Bronchial epithelial cell (primary cell): ENCODE measurements at regions not wholly inside any gene's neighbourhood (a gene's known extent, or its start where the extent isn't known, plus 50 kb on each side); places are given as distances from the start of the nearest gene placed in this dataset.

Experiments used
- DNase-seq: peaks from one replicate; pipeline ENCODE4 v3.0.0-alpha.2; 2010; ENCODE audit warnings: low read depth
- FAIRE-seq: peaks from 2 replicates; lab custom pipeline; 2011; peaks lifted over from hg19 to GRCh38; lab: Jason Lieb, UNC
- H3K27me3 ChIP-seq: 2 replicates; pipeline ENCODE4 v1.5.1; 2011; ENCODE audit warnings: low read length; ENCODE audit not compliant: control insufficient read depth, insufficient read depth
- H3K36me3 ChIP-seq: 2 replicates; pipeline ENCODE4 v1.5.1; 2011; ENCODE audit warnings: low read length; ENCODE audit not compliant: control insufficient read depth, insufficient read depth
- H3K4me3 ChIP-seq: 2 replicates; pipeline ENCODE4 v1.5.1; 2011; ENCODE audit warnings: mild to moderate bottlenecking, low read depth, low read length, control low read depth
- TF ChIP-seq, protein P1 (sequence below): IDR thresholded peaks from 2 replicates; pipeline ENCODE4 v1.5.1; 2011; ENCODE audit warnings: mild to moderate bottlenecking, moderate library complexity, low read length, control low read depth, inconsistent platforms; ENCODE audit not compliant: insufficient read depth, severe bottlenecking

DNA sequence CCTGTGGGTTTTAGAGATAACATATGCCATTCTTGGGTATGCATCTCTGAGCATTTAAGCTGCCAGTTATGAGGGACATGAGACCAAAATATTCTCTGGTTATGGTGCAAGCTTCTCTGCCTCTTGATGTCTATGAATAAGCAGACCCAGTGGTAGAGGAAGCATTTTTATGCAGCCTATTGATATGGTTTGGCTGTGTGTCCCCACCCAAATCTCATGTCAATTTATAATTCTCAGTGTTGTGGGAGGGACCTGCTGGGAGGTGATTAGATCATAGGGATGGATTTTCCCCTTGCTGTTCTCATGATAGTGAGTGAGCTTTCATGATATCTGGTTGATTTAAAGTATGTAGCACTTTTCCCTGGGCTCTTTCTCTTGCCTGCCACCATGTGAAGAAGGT lies 187.2 kb downstream of the ARHGAP12 start:
- TF ChIP-seq, protein P1, sequence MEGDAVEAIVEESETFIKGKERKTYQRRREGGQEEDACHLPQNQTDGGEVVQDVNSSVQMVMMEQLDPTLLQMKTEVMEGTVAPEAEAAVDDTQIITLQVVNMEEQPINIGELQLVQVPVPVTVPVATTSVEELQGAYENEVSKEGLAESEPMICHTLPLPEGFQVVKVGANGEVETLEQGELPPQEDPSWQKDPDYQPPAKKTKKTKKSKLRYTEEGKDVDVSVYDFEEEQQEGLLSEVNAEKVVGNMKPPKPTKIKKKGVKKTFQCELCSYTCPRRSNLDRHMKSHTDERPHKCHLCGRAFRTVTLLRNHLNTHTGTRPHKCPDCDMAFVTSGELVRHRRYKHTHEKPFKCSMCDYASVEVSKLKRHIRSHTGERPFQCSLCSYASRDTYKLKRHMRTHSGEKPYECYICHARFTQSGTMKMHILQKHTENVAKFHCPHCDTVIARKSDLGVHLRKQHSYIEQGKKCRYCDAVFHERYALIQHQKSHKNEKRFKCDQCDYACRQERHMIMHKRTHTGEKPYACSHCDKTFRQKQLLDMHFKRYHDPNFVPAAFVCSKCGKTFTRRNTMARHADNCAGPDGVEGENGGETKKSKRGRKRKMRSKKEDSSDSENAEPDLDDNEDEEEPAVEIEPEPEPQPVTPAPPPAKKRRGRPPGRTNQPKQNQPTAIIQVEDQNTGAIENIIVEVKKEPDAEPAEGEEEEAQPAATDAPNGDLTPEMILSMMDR = no peak

DNA sequence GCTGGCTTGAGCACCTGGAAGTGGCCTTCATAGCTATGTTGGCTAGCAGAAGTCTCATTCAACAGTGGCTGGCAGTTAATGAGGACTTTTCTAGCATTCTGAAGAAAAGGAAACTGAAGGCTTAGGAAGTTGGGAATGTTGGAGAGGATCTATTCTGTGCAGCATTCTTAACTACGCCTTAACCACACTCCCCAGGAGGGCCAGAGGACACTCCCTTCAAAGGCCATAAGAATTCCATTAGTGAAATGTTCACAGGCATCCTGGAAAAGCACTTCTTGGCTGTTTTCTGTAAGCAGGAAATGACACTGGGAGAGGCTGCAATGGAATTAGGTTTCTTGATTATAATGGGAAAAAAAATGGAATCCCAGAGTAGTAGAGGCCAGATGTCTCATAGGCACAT lies 188.9 kb downstream of the ARHGAP12 start:
- H3K36me3 ChIP-seq = no peaks in the 10 kb centered on the region
- TF ChIP-seq, protein P1 = no peak
- no peak overlapping the region for H3K4me3 ChIP-seq
- no peaks in the 10 kb centered on the region for H3K27me3 ChIP-seq
- DNase-seq (no peak), FAIRE-seq (no peak)

More for the DNA sequence above, 187.2 kb downstream of the ARHGAP12 start:
- FAIRE-seq (no peak), DNase-seq (no peak)
- Histone ChIP-seq H3K36me3 (no peaks in the 10 kb centered on the region), H3K27me3 (no peaks in the 10 kb centered on the region), H3K4me3 (no peak overlapping the region)

DNA sequence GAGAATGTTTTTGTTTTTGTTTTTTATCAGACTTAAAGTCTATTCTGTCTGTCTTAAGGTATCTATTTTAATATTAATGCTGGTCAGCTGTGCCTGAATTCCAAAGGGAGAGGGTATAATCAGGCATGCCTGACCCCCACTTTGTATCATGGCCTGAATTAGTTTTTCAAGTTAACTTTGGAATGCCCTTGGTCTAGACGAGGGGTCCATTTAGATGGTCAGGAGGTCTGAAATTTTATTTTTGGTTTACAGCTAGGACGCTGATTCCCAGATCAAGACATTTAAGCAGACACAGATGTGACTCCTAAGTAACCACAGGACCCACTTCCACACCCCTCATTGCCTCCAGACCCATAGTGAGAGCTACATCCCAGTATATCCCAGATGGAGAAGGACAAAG lies 189.5 kb downstream of the ARHGAP12 start:
- no peak for FAIRE-seq
- Histone ChIP-seq H3K27me3 (no peaks in the 10 kb centered on the region), H3K36me3 (no peaks in the 10 kb centered on the region), H3K4me3 (no peak overlapping the region)
- DNase-seq = no peak
- TF ChIP-seq, protein P1 = no peak

DNA sequence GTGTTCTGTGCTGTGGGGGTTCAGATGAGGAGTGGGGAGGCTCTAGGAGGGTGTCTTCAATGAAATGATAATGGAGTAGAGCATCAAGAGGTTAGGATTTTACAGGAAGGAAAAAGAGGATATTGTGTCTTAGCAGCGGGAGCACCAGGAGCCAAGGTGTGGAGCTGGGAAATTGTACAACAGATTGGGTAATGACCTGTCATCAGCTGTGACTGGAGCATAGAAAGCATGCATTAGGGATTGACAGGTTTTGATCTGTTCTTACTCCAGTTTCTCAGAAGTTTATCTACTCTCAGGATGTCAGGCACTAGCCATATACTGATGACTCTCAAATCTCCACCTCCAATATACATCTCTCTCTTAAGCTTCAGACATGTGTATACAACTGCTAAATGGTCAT lies 196.9 kb downstream of the ARHGAP12 start:
- Histone ChIP-seq H3K27me3 (no peaks in the 10 kb centered on the region), H3K36me3 (no peaks in the 10 kb centered on the region), H3K4me3 (no peak overlapping the region)
- FAIRE-seq (no peak), DNase-seq (no peak)
- TF ChIP-seq, protein P1 = no peak

DNA sequence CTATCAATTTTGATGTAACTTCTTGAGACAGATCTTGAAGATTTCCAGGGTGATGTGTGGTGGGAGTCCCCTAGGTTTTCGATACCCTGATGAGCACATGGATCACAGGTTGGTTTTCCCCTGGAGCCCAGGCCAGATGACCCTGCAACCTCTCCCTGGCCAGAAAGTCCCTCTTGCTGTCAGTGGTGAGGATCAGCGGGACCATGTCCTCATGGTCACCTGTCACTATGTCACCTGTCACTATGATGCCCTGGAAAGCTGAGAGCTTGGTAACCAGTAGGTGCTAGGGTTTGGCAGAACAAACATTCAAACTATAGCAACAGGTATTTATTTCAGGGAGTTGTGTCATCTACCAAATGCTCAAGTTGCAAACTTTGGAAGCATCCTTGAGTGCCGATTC lies 197.9 kb downstream of the ARHGAP12 start:
- Histone ChIP-seq H3K4me3 (no peak overlapping the region), H3K36me3 (no peaks in the 10 kb centered on the region), H3K27me3 (no peaks in the 10 kb centered on the region)
- no peak for FAIRE-seq
- TF ChIP-seq, protein P1 = no peak
- no peak for DNase-seq

DNA sequence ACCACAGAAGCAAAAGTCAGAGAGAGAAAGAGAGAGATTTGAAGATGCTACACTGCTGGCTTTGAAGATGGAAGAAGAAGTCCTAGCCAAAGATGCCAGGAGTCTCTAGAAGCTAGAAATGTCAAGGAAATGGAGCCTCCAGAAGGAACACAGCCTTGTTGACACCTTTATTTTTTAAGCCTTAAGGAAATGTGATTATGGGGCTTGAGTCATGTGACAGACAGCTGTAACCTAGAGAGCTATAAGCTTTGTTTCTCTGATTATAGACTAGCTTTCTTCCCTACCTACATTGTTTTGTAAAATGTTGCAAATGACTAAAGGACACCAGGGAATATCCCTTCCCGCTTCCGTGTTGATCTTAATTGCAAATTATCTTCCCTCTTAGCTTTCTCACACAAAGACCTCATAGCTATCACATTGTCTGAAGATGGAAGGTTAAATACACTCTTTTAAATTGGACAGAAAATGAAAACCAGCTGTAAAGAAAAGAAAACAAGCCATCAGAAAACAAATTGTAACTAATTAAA lies 199.9 kb downstream of the ARHGAP12 start:
- no peaks in the 10 kb centered on the region for H3K36me3 ChIP-seq
- no peak for DNase-seq
- no peak for FAIRE-seq
- no peak overlapping the region for H3K4me3 ChIP-seq
- TF ChIP-seq, protein P1 = no peak
- no peaks in the 10 kb centered on the region for H3K27me3 ChIP-seq
